Astrocyte of the spinal cord (primary cell): ENCODE measurements at regions not wholly inside any gene's neighbourhood (a gene's known extent, or its start where the extent isn't known, plus 50 kb on each side); places are given as distances from the start of the nearest gene placed in this dataset.

Experiments used
- DNase-seq: peaks from one replicate; pipeline ENCODE4 v3.0.0; 2011; ENCODE audit warnings: low read depth, low spot score
- H3K4me3 ChIP-seq: 2 replicates; pipeline ENCODE4 v1.5.1; 2011; ENCODE audit warnings: low read depth, mild to moderate bottlenecking, low read length, moderate library complexity
- in situ Hi-C: cut with HindIII; loops from 2 replicates; pipeline ENCODE4 v1.10.0; 2017; ENCODE audit warnings: low sequenced_read_pairs
- TF ChIP-seq, protein P1 (sequence below): IDR thresholded peaks from 2 replicates; pipeline ENCODE4 v1.5.1; 2012; ENCODE audit warnings: low read depth, mild to moderate bottlenecking, low read length, inconsistent platforms

DNA sequence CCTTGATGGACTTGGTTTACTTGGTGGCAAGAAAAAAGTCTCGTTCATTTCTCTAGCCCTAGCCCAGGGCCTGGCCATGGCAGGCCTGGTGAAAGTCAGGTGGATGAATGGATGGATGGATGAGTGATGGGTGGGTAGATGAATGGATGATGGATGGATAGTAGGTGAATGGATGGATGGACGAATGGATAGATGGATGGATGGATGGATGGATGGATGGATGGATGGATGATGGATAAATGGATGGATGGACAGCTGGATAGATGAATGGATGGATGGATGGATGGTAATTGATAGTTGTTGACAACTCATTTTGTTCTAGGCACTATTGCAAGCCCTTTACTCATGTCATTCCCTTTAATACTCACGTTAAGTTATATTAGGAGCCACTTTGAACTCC is 86.1 kb upstream of the ANO1 start:
- in situ Hi-C loops, result no loop called here
- no peak overlapping the region for H3K4me3 ChIP-seq
- no peak for DNase-seq
- TF ChIP-seq, protein P1, sequence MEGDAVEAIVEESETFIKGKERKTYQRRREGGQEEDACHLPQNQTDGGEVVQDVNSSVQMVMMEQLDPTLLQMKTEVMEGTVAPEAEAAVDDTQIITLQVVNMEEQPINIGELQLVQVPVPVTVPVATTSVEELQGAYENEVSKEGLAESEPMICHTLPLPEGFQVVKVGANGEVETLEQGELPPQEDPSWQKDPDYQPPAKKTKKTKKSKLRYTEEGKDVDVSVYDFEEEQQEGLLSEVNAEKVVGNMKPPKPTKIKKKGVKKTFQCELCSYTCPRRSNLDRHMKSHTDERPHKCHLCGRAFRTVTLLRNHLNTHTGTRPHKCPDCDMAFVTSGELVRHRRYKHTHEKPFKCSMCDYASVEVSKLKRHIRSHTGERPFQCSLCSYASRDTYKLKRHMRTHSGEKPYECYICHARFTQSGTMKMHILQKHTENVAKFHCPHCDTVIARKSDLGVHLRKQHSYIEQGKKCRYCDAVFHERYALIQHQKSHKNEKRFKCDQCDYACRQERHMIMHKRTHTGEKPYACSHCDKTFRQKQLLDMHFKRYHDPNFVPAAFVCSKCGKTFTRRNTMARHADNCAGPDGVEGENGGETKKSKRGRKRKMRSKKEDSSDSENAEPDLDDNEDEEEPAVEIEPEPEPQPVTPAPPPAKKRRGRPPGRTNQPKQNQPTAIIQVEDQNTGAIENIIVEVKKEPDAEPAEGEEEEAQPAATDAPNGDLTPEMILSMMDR, result no peak

DNA sequence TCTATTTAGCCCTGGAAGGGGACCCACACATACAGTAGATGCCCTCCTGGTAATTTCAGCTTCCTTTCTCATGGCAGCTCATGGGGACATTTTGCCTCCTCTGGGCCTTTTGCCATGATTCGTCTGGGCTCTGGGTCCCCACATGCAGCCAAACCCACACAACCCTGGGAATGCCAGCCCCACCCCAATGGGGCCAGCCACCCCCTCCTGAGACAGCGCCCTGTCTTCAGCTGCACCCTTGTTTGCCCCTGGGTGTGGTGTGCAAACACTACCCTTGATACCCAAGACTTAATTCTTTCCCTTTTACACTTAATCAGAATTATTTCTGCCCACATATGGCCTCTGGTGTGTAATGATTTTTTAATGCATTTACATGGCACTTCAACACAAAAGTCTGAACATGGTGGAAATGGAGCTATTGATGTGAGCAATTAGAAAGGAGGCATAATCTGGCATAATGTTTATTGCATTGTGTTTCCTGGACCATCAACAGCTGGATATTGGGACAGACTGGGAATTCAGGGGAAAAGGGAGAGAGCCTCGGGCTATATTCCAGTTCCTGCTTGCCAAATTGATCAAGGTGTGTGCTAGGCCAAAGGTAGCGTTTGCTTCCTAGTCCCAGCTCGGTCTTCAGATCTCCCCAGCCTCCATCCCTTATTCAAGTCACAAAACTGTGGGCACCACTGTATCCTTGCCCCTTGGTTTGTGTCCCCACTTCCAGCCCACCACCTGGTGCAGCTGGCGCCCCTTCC is 85.0 kb upstream of the ANO1 start:
- DNase-seq, result no peak
- TF ChIP-seq, protein P1, result no peak
- in situ Hi-C loops, result no loop called here
- H3K4me3 ChIP-seq, result no peak overlapping the region

DNA sequence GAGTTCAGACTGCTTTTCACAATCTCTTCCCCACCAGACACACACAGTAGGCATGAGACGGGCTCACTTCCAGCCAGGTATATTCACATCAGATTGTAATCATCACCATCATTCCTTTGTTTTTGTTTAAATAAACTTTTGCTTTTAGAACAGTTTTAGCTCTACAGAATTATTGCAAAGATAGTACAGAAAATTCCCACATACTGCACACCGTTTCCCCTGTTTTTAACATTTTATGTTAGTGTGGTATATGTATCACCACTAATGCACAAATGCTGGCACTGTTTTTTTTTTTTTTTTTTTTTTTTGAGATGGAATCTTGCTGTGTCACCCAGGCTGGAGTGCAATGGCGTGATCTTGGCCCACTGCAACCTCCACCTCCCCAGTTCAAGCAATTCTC is 83.3 kb upstream of the ANO1 start:
- no peak for DNase-seq
- H3K4me3 ChIP-seq, result no peak overlapping the region
- TF ChIP-seq, protein P1, result no peak
- in situ Hi-C loops, result no loop called here

DNA sequence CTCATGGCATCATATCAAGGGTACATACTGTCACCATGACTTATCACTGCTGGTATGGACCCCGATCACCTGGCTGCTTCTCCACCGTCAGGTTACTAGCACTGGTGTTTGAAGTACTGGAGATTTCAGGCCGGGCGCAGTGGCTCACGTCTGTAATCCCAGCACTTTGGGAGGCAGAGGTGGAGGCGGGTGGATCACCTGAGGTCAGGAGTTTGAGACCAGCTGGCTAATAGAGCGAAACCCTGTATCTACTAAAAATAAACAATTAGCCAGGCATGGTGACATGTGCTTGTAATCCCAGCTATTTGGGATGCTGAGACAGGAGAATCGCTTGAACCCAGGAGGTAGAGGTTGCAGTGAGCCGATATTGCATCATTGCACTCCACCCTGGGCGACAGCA is 82.4 kb upstream of the ANO1 start:
- DNase-seq, result no peak
- TF ChIP-seq, protein P1, result no peak
- in situ Hi-C loops, result no loop called here
- H3K4me3 ChIP-seq, result no peak overlapping the region

DNA sequence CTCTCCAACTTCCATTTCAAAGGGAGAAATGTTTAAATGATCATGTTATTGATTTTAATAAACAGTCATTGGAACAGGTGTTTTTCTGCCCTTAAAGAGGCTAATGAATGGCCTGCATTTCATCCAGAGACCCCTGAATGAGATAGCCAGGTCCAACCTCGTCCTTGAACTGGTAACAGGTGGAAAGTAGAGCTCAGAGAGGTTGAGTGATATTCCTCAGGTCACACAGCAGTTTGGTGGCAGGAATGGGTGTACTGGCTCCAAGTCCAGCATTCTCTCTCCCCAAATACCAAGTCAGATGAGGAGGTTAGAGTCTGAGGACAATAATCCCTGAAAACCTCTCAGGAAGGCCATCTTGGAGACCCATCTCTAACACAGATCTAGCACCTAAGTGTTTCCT is 81.7 kb upstream of the ANO1 start:
- TF ChIP-seq, protein P1, result no peak
- no peak overlapping the region for H3K4me3 ChIP-seq
- no peak for DNase-seq
- in situ Hi-C loops, result no loop called here

DNA sequence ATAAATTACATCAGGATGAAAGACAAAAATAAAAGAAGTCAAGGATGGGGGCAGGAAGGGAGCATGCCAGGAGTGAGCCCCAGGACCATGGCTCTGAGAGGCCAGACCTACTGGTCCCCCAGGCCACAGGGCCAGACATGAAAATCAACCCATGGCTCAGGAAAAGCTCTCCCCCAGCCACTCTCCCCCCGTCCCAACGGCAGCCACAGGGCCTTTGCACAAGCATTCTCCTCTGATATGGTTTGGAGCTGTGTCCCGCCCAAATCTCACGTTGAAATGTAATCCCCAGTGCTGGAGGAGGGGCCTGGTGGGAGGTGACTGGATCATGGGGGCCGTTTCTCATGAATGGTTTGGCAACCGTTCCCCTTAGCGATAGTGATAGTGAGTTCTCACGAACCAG is 80.8 kb upstream of the ANO1 start:
- no peak overlapping the region for H3K4me3 ChIP-seq
- no peak for DNase-seq
- TF ChIP-seq, protein P1, result no peak
- in situ Hi-C loops, result no loop called here
